OCI-LY1 (cell line): ENCODE measurements at regions not wholly inside any gene's neighbourhood (a gene's known extent, or its start where the extent isn't known, plus 50 kb on each side); places are given as distances from the start of the nearest gene placed in this dataset.

Experiments used
- EZH2 ChIP-seq: fragments of 200-600 bp; sonication (generic), shearing (Covaris generic); IDR thresholded peaks from 2 replicates; pipeline ENCODE4 v1.8.0; 2017; ENCODE audit warnings: borderline replicate concordance, mixed run types, mild to moderate bottlenecking, antibody characterized with exemption, low read length, moderate library complexity, mixed read lengths
- TF ChIP-seq, protein P1 (sequence below): fragments of 200-600 bp; sonication (generic), shearing (Covaris generic); IDR thresholded peaks from 2 replicates; pipeline ENCODE4 v1.5.1; 2017; ENCODE audit warnings: mild to moderate bottlenecking, antibody characterized with exemption, low read length, moderate library complexity, mixed read lengths

GRCh38 chr17:77735081-77735565, 223.4 kb upstream of the TNRC6C start:
- TF ChIP-seq, protein P1, sequence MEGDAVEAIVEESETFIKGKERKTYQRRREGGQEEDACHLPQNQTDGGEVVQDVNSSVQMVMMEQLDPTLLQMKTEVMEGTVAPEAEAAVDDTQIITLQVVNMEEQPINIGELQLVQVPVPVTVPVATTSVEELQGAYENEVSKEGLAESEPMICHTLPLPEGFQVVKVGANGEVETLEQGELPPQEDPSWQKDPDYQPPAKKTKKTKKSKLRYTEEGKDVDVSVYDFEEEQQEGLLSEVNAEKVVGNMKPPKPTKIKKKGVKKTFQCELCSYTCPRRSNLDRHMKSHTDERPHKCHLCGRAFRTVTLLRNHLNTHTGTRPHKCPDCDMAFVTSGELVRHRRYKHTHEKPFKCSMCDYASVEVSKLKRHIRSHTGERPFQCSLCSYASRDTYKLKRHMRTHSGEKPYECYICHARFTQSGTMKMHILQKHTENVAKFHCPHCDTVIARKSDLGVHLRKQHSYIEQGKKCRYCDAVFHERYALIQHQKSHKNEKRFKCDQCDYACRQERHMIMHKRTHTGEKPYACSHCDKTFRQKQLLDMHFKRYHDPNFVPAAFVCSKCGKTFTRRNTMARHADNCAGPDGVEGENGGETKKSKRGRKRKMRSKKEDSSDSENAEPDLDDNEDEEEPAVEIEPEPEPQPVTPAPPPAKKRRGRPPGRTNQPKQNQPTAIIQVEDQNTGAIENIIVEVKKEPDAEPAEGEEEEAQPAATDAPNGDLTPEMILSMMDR: no peak
- TF ChIP-seq EZH2: no peak
